RWPE1 (cell line): ENCODE measurements at regions not wholly inside any gene's neighbourhood (a gene's known extent, or its start where the extent isn't known, plus 50 kb on each side); places are given as distances from the start of the nearest gene placed in this dataset.

Experiments used
- CTCF ChIA-PET: fragments of 350-600 bp; sonication (Branson Sonifier 250); formaldehyde crosslinking; extraction: SDS; loops from one replicate; lab custom pipeline; 2021; lab: Yijun Ruan, JAX
- POLR2A ChIA-PET: fragments of 400-600 bp; formaldehyde crosslinking; extraction: SDS; loops from one replicate; lab custom pipeline; 2020; ENCODE audit warnings: antibody characterized with exemption; ENCODE audit not compliant: low non-redundant PET; lab: Yijun Ruan, JAX
- DNase-seq: peaks from one replicate; pipeline ENCODE4 v3.0.0; 2012; ENCODE audit warnings: low spot score
- H3K27ac ChIP-seq: fragments of 450-650 bp; 2 replicates; pipeline ENCODE4 v1.5.1; 2017
- TF ChIP-seq, protein P1 (sequence below): fragments of 450-650 bp; conservative IDR thresholded peaks from 2 replicates; pipeline ENCODE4 v1.5.1; 2017; ENCODE audit warnings: low read depth, mild to moderate bottlenecking

DNA sequence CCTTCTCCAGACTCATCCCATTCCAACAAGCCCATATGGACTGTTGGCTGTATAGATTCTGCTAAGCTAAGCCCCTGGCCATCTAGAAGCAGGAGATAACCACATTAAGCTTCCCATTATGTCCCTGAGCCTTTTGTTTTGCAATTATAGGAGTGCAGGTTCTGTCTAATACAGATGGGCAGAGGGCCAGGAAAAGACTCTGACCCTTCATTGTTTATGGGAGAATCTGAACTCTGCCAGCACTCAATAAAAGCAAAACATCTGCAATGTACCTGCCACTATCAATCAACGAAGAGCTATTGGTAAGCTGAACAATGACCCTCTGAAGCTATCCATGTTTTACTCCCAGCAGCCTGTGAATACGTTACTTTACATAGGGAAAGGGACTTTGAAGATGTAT lies 207.3 kb upstream of the CLNK start:
- ChIA-PET CTCF (no interaction called here), POLR2A (no interaction called here)
- DNase-seq, result no peak
- H3K27ac ChIP-seq, result no peak overlapping the region
- TF ChIP-seq, protein P1, sequence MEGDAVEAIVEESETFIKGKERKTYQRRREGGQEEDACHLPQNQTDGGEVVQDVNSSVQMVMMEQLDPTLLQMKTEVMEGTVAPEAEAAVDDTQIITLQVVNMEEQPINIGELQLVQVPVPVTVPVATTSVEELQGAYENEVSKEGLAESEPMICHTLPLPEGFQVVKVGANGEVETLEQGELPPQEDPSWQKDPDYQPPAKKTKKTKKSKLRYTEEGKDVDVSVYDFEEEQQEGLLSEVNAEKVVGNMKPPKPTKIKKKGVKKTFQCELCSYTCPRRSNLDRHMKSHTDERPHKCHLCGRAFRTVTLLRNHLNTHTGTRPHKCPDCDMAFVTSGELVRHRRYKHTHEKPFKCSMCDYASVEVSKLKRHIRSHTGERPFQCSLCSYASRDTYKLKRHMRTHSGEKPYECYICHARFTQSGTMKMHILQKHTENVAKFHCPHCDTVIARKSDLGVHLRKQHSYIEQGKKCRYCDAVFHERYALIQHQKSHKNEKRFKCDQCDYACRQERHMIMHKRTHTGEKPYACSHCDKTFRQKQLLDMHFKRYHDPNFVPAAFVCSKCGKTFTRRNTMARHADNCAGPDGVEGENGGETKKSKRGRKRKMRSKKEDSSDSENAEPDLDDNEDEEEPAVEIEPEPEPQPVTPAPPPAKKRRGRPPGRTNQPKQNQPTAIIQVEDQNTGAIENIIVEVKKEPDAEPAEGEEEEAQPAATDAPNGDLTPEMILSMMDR, result no peak

DNA sequence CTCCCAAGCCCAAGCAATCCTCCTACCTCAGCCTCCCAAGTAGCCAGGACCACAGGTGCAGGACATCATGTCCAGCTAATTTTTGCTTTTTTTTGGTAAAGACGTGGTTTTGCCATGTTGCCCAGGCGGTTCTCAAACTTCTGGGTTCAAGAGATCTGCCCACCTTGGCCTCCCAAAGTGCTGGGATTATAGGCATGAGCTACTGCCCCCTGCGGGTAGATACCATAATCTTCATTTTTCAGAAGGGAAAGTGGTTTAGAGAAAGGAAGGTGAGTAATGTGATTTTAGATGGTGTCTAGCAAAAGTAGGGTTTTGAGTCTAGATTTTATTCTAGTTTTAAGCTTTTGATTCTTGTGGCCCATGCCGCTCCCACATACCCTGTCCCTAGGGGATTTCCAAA lies 205.3 kb upstream of the CLNK start:
- TF ChIP-seq, protein P1, result no peak
- no peak overlapping the region for H3K27ac ChIP-seq
- DNase-seq, result no peak
- POLR2A ChIA-PET, result no interaction called here
- CTCF ChIA-PET, result no interaction called here

GRCh38 chr4:10879411-10880110 lies 195.0 kb upstream of the CLNK start:
- DNase-seq, result no peak
- CTCF ChIA-PET, result no interaction called here
- POLR2A ChIA-PET, result no interaction called here

GRCh38 chr4:10878861-10879260 lies 194.3 kb upstream of the CLNK start:
- TF ChIP-seq, protein P1, result no peak
- DNase-seq, result no peak
- H3K27ac ChIP-seq, result no peak overlapping the region
- ChIA-PET POLR2A (no interaction called here), CTCF (no interaction called here)

More at GRCh38 chr4:10879411-10880110, 195.0 kb upstream of the CLNK start:
- no peak overlapping the region for H3K27ac ChIP-seq
- TF ChIP-seq, protein P1, result no peak

DNA sequence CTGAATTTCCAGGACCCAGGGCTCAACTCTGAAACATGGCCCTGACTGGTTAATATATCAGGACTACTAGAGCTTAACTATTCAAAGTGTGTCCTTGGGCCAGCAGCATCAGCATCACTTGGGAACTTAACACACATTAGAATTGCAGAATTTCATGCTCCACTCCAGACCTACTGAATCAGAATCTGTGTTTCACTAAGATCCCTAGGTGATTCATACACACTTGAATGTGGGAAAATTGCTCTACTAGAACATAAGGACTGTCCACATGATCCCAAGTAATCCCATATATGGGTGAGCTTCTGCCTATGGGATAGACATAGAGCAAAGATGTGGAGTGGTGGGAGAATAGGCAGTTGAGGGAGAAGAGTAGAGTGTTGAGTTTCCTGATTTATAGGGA lies 192.5 kb upstream of the CLNK start:
- H3K27ac ChIP-seq, result no peak overlapping the region
- TF ChIP-seq, protein P1, result no peak
- ChIA-PET POLR2A (no interaction called here), CTCF (no interaction called here)
- DNase-seq, result no peak

DNA sequence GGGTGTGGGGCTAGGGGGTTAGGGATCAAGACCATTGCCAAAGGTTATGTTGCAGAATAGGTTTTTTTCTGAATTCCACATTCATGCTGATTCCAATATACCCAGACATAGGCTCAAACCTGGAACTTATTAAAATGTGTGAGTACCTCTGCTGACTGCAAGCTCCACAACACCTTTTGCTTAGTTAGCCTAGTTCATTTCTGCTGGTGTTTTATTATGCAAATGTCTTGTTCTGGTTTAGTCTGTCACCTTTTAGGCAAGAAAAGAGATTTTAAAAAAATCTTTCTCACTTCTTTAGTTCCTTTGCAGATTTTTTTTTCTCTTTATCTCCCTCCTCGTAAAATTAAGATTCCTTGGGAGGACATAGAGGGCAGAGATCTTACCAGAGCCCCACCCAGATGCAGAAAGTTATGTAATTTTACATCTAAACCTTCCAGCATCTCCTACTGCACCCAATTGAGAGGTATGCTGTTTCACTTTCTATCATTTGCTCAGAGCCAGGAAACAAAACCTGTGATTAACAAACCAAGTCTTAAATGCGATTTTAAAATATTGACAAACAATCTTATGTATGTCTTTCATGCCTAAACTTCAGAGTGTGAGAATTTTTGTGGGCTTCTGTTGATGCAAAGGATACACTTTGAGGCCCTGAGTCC lies 190.7 kb upstream of the CLNK start:
- ChIA-PET CTCF (no interaction called here), POLR2A (no interaction called here)
- TF ChIP-seq, protein P1, result no peak
- H3K27ac ChIP-seq, result no peak overlapping the region
- DNase-seq, result no peak
